Heart left ventricle (tissue), 13 donors: ENCODE measurements at regions not wholly inside any gene's neighbourhood (a gene's known extent, or its start where the extent isn't known, plus 50 kb on each side); places are given as distances from the start of the nearest gene placed in this dataset.

ENCODE experiments used
- CTCF ChIP-seq, 12 donors: fragments of 200-600 bp; sonication (generic) in 4 of 12; IDR thresholded peaks; one replicate each; pipeline versions ENCODE4 v1.5.0 to v1.8.0; 2018 to 2022; ENCODE audit warnings: antibody characterized with exemption in 12 of 12, mild to moderate bottlenecking in 5 of 12
- POLR2A ChIP-seq, 2 donors: fragments of 450-650 bp; IDR thresholded peaks; one replicate each; pipeline ENCODE4 v1.6.1; 2017; ENCODE audit warnings: antibody characterized with exemption in 2 of 2, mild to moderate bottlenecking in 2 of 2, moderate library complexity in 2 of 2
- donor health status: ischemic (EF 13 %, LVEDD 7.1; RV severe dilation, severe dysfunction).
- donor health status: DM: no; HTN: yes; CAD: no.
- donor health status: DM: no; HTN: no; CAD: no.
- donor health status: ischemic (EF 25% LVEDD 6.9; RV normal size, moderate dysfunction).
- donor health status: ischemic (EF 25% LVEDD 5.7; RV mildly dilated, moderate dysfunction).
- donor health status: ischemic (EF 35%, LVEDD 5.7; RV mildly dilated, moderate dysfunction).
- donor health status: nonischemic (EF 11% LVEDD 7.7; RV severe dilation, severe dysfunction).
- donor health status: DM: yes; HTN: yes; CAD: no.
- donor health status: PGD.
- donor health status: ischemic (EF 29% LVEDD 5.4; RV normal size, mild dysfunction).
- donor health status: nonischemic (EF 23%, LVEDD 6.1; RV moderate dilation, normal function).

DNA sequence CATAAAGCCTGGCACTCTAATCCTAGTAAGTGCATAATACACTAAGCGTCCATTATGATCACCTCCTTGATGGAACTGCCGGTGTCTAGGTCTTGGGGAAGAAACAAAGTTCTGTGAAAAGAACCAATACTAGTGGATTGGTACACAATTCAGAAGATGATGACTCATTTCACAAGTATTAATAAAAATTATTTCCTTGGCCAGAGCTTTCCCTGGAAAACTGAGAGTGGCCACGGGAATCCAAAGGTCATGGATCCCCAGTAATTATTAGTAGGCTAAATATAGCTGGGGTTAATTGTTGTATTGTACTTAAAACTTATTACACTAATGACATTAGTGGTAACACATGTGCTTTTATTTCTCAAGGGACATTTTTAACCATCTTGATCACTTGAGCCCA is 808.0 kb upstream of the NR2F2 start:
- TF ChIP-seq CTCF (IDR thresholded peaks at IDR 0.05) (no peak), POLR2A (IDR thresholded peaks at IDR 0.05) (no peak)
